GM18499 (cell line): ENCODE measurements at regions not wholly inside any gene's neighbourhood (a gene's known extent, or its start where the extent isn't known, plus 50 kb on each side); places are given as distances from the start of the nearest gene placed in this dataset.

ENCODE experiments used
- ATAC-seq: cut with Tn5 transposase; IDR thresholded peaks from one replicate; pipeline ENCODE4 v1.9.1; 2021; ENCODE audit warnings: moderate number of reproducible peaks; ENCODE audit not compliant: insufficient read depth, unreplicated experiment

- ATAC-seq, result no peak
Measured at GRCh38 chr16:72298961-72299360, 127.0 kb upstream of the PMFBP1 start.

GRCh38 chr16:72295914-72296313 lies 124.0 kb upstream of the PMFBP1 start:
- ATAC-seq, result no peak

GRCh38 chr16:72291531-72291981 lies 119.6 kb upstream of the PMFBP1 start:
- ATAC-seq, result no peak

GRCh38 chr16:72291121-72291520 lies 119.2 kb upstream of the PMFBP1 start:
- no peak for ATAC-seq

GRCh38 chr16:72287649-72288048 lies 115.7 kb upstream of the PMFBP1 start:
- ATAC-seq, result no peak

- ATAC-seq, result no peak
Measured at GRCh38 chr16:72286936-72287620, 115.1 kb upstream of the PMFBP1 start.

- ATAC-seq, result no peak
Measured at GRCh38 chr16:72285728-72286127, 113.8 kb upstream of the PMFBP1 start.

GRCh38 chr16:72285324-72285723 lies 113.4 kb upstream of the PMFBP1 start:
- ATAC-seq, result no peak

GRCh38 chr16:72284042-72284789 lies 112.3 kb upstream of the PMFBP1 start:
- no peak for ATAC-seq

- ATAC-seq, result no peak
Measured at GRCh38 chr16:72282362-72282761, 110.4 kb upstream of the PMFBP1 start.

- ATAC-seq, result no peak
Measured at GRCh38 chr16:72278301-72278700, 106.3 kb upstream of the PMFBP1 start.

GRCh38 chr16:72277749-72278148 lies 105.8 kb upstream of the PMFBP1 start:
- ATAC-seq, result no peak

GRCh38 chr16:72271699-72272240 lies 99.8 kb upstream of the PMFBP1 start:
- no peak for ATAC-seq

GRCh38 chr16:72270531-72270930 lies 98.6 kb upstream of the PMFBP1 start:
- no peak for ATAC-seq

- ATAC-seq, result no peak
Measured at GRCh38 chr16:72266836-72267235, 94.9 kb upstream of the PMFBP1 start.

- no peak for ATAC-seq
Measured at GRCh38 chr16:72264771-72265170, 92.8 kb upstream of the PMFBP1 start.

GRCh38 chr16:72262711-72263110 lies 90.8 kb upstream of the PMFBP1 start:
- ATAC-seq, result no peak

- ATAC-seq, result no peak
Measured at GRCh38 chr16:72261127-72261526, 89.2 kb upstream of the PMFBP1 start.

GRCh38 chr16:72256398-72257066 lies 84.6 kb upstream of the PMFBP1 start:
- ATAC-seq, result no peak

GRCh38 chr16:72255786-72256185 lies 83.8 kb upstream of the PMFBP1 start:
- ATAC-seq, result no peak

- ATAC-seq, result no peak
Measured at GRCh38 chr16:72247821-72248253, 75.9 kb upstream of the PMFBP1 start.
